Panc1 (cell line): ENCODE measurements at regions not wholly inside any gene's neighbourhood (a gene's known extent, or its start where the extent isn't known, plus 50 kb on each side); places are given as distances from the start of the nearest gene placed in this dataset.

Experiments used
- ATAC-seq: fragments of 200-7000 bp; cut with Tn5 transposase; 2 replicates; pipeline ENCODE4 v1.9.1; 2020; ENCODE audit warnings: mild to moderate bottlenecking, moderate library complexity
- BruUV-seq: library from RNA; stranded (reverse); fragments of 400-500 nt; replicated peaks from 2 replicates; lab custom pipeline; 2021; lab: Mats Ljungman, UMichigan
- CTCF ChIA-PET: fragments of 300-600 bp; sonication (Branson Sonifier 250); formaldehyde crosslinking; loops from one replicate; lab custom pipeline; 2022; ENCODE audit warnings: antibody characterized with exemption; lab: Charles Lee
- POLR2A ChIA-PET: fragments of 300-600 bp; sonication (Branson Sonifier 250); formaldehyde crosslinking; loops from one replicate; lab custom pipeline; 2022; ENCODE audit warnings: antibody characterized with exemption; lab: Charles Lee
- DNase-seq: peaks from one replicate; pipeline ENCODE4 v3.0.0-alpha.2; 2010; ENCODE audit warnings: low read depth, low spot score
- H3K27ac ChIP-seq: 2 replicates; pipeline ENCODE4 v1.5.1; 2011; ENCODE audit warnings: mild to moderate bottlenecking, low read length, inconsistent platforms
- H3K27me3 ChIP-seq: fragments of 200-500 bp; sonication (Bioruptor generic); 2 replicates; pipeline ENCODE4 v1.6.0; 2014; ENCODE audit warnings: low read length, inconsistent platforms; ENCODE audit not compliant: control insufficient read depth, insufficient read depth
- H3K36me3 ChIP-seq: fragments of 200-500 bp; sonication (Bioruptor generic); 2 replicates; pipeline ENCODE4 v1.5.1; 2014; ENCODE audit warnings: inconsistent platforms, mild to moderate bottlenecking, low read length, moderate library complexity; ENCODE audit not compliant: control insufficient read depth, insufficient read depth
- H3K4me1 ChIP-seq: 2 replicates; pipeline ENCODE4 v1.5.1; 2011; ENCODE audit warnings: inconsistent platforms, mild to moderate bottlenecking, low read length, moderate library complexity; ENCODE audit not compliant: control insufficient read depth, insufficient read depth
- H3K4me3 ChIP-seq, 2 experiments: 2 replicates each; pipeline ENCODE4 v1.5.1; 2011 to 2012; ENCODE audit warnings: low read depth in 2 of 2, low read length in 2 of 2, mild to moderate bottlenecking in 2 of 2, inconsistent platforms in 1 of 2, moderate library complexity in 1 of 2
- H3K9me3 ChIP-seq: fragments of 200-500 bp; sonication (Bioruptor generic); 2 replicates; pipeline ENCODE4 v1.5.1; 2014; ENCODE audit warnings: low read depth, mild to moderate bottlenecking, inconsistent platforms, low read length, moderate library complexity; ENCODE audit not compliant: control insufficient read depth, insufficient read depth
- CTCF ChIP-seq: fragments of 450-650 bp; IDR thresholded peaks from 2 replicates; pipeline ENCODE4 v1.5.1; 2017; ENCODE audit warnings: mild to moderate bottlenecking
- POLR2AphosphoS5 ChIP-seq: IDR thresholded peaks from 2 replicates; pipeline ENCODE4 v1.6.1; 2012; ENCODE audit warnings: mild to moderate bottlenecking, low read depth, low read length, moderate library complexity
- REST ChIP-seq, 2 experiments: IDR thresholded peaks; 2 replicates each; pipeline ENCODE4 v1.6.1; 2011 to 2012; ENCODE audit warnings: low read depth in 2 of 2, control low read depth in 1 of 2, low read length in 1 of 2, mild to moderate bottlenecking in 1 of 2, moderate library complexity in 1 of 2; ENCODE audit not compliant: insufficient read depth in 1 of 2
- SIN3A ChIP-seq: IDR thresholded peaks from 2 replicates; pipeline ENCODE4 v1.6.1; 2012; ENCODE audit warnings: low read depth, mild to moderate bottlenecking, low read length, moderate library complexity, borderline replicate concordance; ENCODE audit not compliant: insufficient read depth
- TCF7L2 ChIP-seq: IDR thresholded peaks from 2 replicates; pipeline ENCODE4 v1.6.1; 2011; ENCODE audit warnings: mild to moderate bottlenecking, low read depth, low read length, inconsistent platforms
- in situ Hi-C: cut with HindIII; loops from 2 replicates; pipeline ENCODE4 v1.10.0; 2016; ENCODE audit warnings: low sequenced_read_pairs, low pct_unique_long_range_greater_than_20kb
- intact Hi-C: fragments of 100-400 bp; cut with micrococcal nuclease; formaldehyde crosslinking; loops from one replicate; pipeline ENCODE4 v1.10.0; 2022; ENCODE audit not compliant: unreplicated experiment

- Histone ChIP-seq H3K9me3 (no peaks in the 10 kb centered on the region), H3K4me1 (no peaks in the 10 kb centered on the region), H3K27me3 (no peaks in the 10 kb centered on the region), H3K4me3 (no peak overlapping the region), H3K27ac (no peak overlapping the region), H3K36me3 (no peaks in the 10 kb centered on the region)
- no peak for TF ChIP-seq SIN3A
- TF ChIP-seq REST (IDR thresholded peaks at IDR 0.05; ENCODE audit: insufficient read depth in 1 of 2, low read depth in 2 of 2, low read length in 1 of 2), result no peak
- TF ChIP-seq TCF7L2, result no peak
- TF ChIP-seq CTCF, result no peak
- TF ChIP-seq POLR2AphosphoS5, result no peak
- no TSS peak for BruUV-seq
- POLR2A ChIA-PET, result no interaction called here
- DNase-seq (no peak), ATAC-seq (no peak)
- CTCF ChIA-PET, result no interaction called here
- intact Hi-C loops, result no loop called here
- in situ Hi-C loops, result no loop called here
Observed at GRCh38 chr1:69228501-69228900, 339.2 kb upstream of the LRRC7 start.

GRCh38 chr1:69230208-69230607 lies 337.5 kb upstream of the LRRC7 start:
- in situ Hi-C loops, result no loop called here

More at GRCh38 chr1:69230208-69230607, 337.5 kb upstream of the LRRC7 start:
- Histone ChIP-seq H3K27ac (no peak overlapping the region), H3K9me3 (no peaks in the 10 kb centered on the region), H3K4me3 (no peak overlapping the region), H3K27me3 (no peaks in the 10 kb centered on the region), H3K4me1 (no peaks in the 10 kb centered on the region), H3K36me3 (no peaks in the 10 kb centered on the region)
- no peak for ATAC-seq
- POLR2A ChIA-PET, result no interaction called here
- no peak for DNase-seq
- TF ChIP-seq TCF7L2 (no peak), POLR2AphosphoS5 (no peak), CTCF (no peak), REST (IDR thresholded peaks at IDR 0.05; ENCODE audit: insufficient read depth in 1 of 2, low read depth in 2 of 2, low read length in 1 of 2) (no peak), SIN3A (no peak)
- BruUV-seq, result no TSS peak
- intact Hi-C loops, result no loop called here
- CTCF ChIA-PET, result no interaction called here
